ENCODE measurements at regions not wholly inside any gene's neighbourhood (a gene's known extent, or its start where the extent isn't known, plus 50 kb on each side); places are given as distances from the start of the nearest gene placed in this dataset.

GRCh38 chr12:125201940-125202339 is 136.7 kb downstream of the AACS start:
- TF ChIP-seq CTCF (IDR thresholded peaks at IDR 0.05) (no peak), POLR2A (IDR thresholded peaks at IDR 0.05) (no peak)
